ENCODE measurements at regions not wholly inside any gene's neighbourhood (a gene's known extent, or its start where the extent isn't known, plus 50 kb on each side); places are given as distances from the start of the nearest gene placed in this dataset.

GRCh38 chr10:9081961-9082360, 1027.5 kb downstream of the GATA3 start:
- TF ChIP-seq TAF1 (conservative IDR thresholded peaks at IDR 0.05) (no peak), HNF4G (IDR thresholded peaks at IDR 0.05) (no peak), RAD21 (IDR thresholded peaks at IDR 0.05) (no peak), ZBTB33 (IDR thresholded peaks at IDR 0.05) (no peak), CTCF (IDR thresholded peaks at IDR 0.05; ENCODE audit: low read depth, low read length, missing input control) (no peak), JUND (IDR thresholded peaks at IDR 0.05) (no peak), RXRA (IDR thresholded peaks at IDR 0.05) (no peak), EGR1 (IDR thresholded peaks at IDR 0.05; ENCODE audit: low read depth in 2 of 2) (no peak), MAX (IDR thresholded peaks at IDR 0.05) (no peak), HNF4A (conservative IDR thresholded peaks at IDR 0.05) (no peak)
- H3K9me3 ChIP-seq (ENCODE audit: control insufficient read depth in 4 of 4, low read length in 3 of 4): no peaks in the 10 kb centered on the region
- no peak overlapping the region for H3K9ac ChIP-seq (ENCODE audit: low read depth in 1 of 2, low read length in 2 of 2)
- 35% methylated on average over 2 of the region's 2 CpGs for WGBS
- H3K4me1 ChIP-seq (ENCODE audit: control insufficient read depth in 4 of 4, insufficient read depth in 4 of 4, low read length in 3 of 4): no peaks in the 10 kb centered on the region
- no peak for DNase-seq (ENCODE audit: low spot score)
- H3K27ac ChIP-seq (ENCODE audit: low read depth in 1 of 2, low read length in 2 of 2): no peak overlapping the region
- H3K27me3 ChIP-seq (ENCODE audit: control insufficient read depth in 4 of 4, insufficient read depth in 4 of 4, low read length in 3 of 4): no peaks in the 10 kb centered on the region
- H3K36me3 ChIP-seq (ENCODE audit: control insufficient read depth in 4 of 4, insufficient read depth in 3 of 4, low read depth in 1 of 4, low read length in 3 of 4): no peaks in the 10 kb centered on the region
- H3K4me3 ChIP-seq (ENCODE audit: low read depth in 1 of 3, low read length in 3 of 3): no peak overlapping the region

- H3K27me3 ChIP-seq (ENCODE audit: control insufficient read depth in 4 of 4, insufficient read depth in 4 of 4, low read length in 3 of 4): no peaks in the 10 kb centered on the region
- no peaks in the 10 kb centered on the region for H3K9me3 ChIP-seq (ENCODE audit: control insufficient read depth in 4 of 4, low read length in 3 of 4)
- no peaks in the 10 kb centered on the region for H3K36me3 ChIP-seq (ENCODE audit: control insufficient read depth in 4 of 4, insufficient read depth in 3 of 4, low read depth in 1 of 4, low read length in 3 of 4)
- H3K4me3 ChIP-seq (ENCODE audit: low read depth in 1 of 3, low read length in 3 of 3): no peak overlapping the region
- no peak for TF ChIP-seq TAF1 (conservative IDR thresholded peaks at IDR 0.05)
- no peak for TF ChIP-seq NR2F2 (IDR thresholded peaks at IDR 0.05)
- TF ChIP-seq REST (IDR thresholded peaks at IDR 0.05): no peak
- TF ChIP-seq RXRA (IDR thresholded peaks at IDR 0.05): no peak
- TF ChIP-seq ZBTB33 (IDR thresholded peaks at IDR 0.05): no peak
- TF ChIP-seq GABPA (IDR thresholded peaks at IDR 0.05 in 1 of 2, conservative IDR thresholded peaks at IDR 0.05 in 1 of 2): no peak
- TF ChIP-seq HNF4G (IDR thresholded peaks at IDR 0.05): no peak
- TF ChIP-seq MAX (IDR thresholded peaks at IDR 0.05): no peak
- TF ChIP-seq EGR1 (IDR thresholded peaks at IDR 0.05; ENCODE audit: low read depth in 2 of 2): no peak
- TF ChIP-seq RAD21 (IDR thresholded peaks at IDR 0.05): no peak
- TF ChIP-seq FOXA1 (IDR thresholded peaks at IDR 0.05): no peak
- no peak for TF ChIP-seq YY1 (IDR thresholded peaks at IDR 0.05)
- no peak for TF ChIP-seq HNF4A (conservative IDR thresholded peaks at IDR 0.05)
- TF ChIP-seq ATF3 (IDR thresholded peaks at IDR 0.05): no peak
- TF ChIP-seq FOXA2 (IDR thresholded peaks at IDR 0.05): no peak
- no peaks in the 10 kb centered on the region for H3K4me1 ChIP-seq (ENCODE audit: control insufficient read depth in 4 of 4, insufficient read depth in 4 of 4, low read length in 3 of 4)
- DNase-seq (ENCODE audit: low spot score): no peak
- no peak overlapping the region for H3K9ac ChIP-seq (ENCODE audit: low read depth in 1 of 2, low read length in 2 of 2)
- WGBS: 46% methylated on average over 3 of the region's 3 CpGs
- H3K27ac ChIP-seq (ENCODE audit: low read depth in 1 of 2, low read length in 2 of 2): no peak overlapping the region
Measured at GRCh38 chr10:9091530-9092093, 1037.1 kb downstream of the GATA3 start.
